C4-2B (cell line): ENCODE measurements at regions not wholly inside any gene's neighbourhood (a gene's known extent, or its start where the extent isn't known, plus 50 kb on each side); places are given as distances from the start of the nearest gene placed in this dataset.

Experiments used
- CTCF ChIP-seq: fragments of 450-650 bp; conservative IDR thresholded peaks from 2 replicates; pipeline ENCODE4 v1.5.1; 2017; ENCODE audit warnings: mild to moderate bottlenecking
- ZFX ChIP-seq: fragments of 450-650 bp; IDR thresholded peaks from 2 replicates; pipeline ENCODE4 v1.6.1; 2017

DNA sequence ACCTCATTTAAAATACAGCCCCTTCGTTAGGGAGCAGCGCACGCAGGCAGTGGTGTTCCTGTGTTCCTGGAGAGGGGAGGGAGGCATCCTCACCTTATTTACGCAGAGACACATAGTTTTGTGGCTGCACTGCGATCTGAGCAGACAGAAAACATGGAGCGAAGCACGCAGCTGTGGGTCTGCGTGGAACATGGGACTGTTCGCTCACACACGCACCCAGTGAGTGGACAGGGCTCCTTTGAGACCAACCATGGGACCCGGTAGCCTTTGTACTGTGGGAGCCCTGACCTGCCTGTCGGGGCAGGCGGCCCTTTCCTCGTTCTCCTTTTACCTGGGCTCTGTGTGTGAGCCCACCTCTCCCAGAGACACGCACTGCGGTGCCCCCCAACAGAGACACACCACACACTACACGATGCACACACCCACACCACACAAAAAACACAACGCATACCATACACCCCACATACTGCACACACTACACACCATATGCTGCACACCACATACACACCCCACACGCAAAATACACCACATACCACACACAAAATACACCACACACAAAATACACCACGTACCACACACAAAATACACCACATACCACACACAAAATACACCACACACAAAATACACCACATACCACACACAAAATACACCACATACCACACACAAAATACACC lies 1245.7 kb downstream of the BRD1 start:
- TF ChIP-seq CTCF (no peak), ZFX (no peak)
